DMS153 (cell line): ENCODE measurements at regions not wholly inside any gene's neighbourhood (a gene's known extent, or its start where the extent isn't known, plus 50 kb on each side); places are given as distances from the start of the nearest gene placed in this dataset.
A peak's percentile ranks its signal among the peaks of the same experiment; 100 is the strongest.

Experiments used
- DNase-seq: peaks from one replicate; lab custom pipeline; 2025; lab: John Stamatoyannopoulos, UW

DNA sequence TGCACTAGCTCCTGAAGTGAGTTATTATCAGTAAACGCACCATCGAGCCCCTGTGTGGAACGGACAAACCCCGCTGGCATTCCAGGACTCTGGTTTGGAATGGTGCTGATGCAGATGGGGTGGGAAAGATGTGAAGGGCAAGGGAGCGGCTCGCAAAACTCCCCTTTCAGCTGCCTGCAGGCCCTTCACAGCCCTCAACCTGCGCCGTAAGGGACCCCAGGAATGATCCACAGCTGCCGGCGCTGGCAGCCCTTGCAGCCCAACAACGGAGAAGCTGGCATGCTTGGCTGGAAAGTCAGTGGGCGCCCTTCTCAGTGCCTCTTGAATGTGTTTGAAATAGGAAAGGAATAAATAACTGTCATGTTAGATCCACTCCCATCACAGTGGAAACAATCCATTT, 1445.5 kb downstream of the BRD1 start:
- no peak for DNase-seq

- DNase-seq = no peak
Measured at GRCh38 chr22:48380016-48380665, 1447.5 kb downstream of the BRD1 start.

DNA sequence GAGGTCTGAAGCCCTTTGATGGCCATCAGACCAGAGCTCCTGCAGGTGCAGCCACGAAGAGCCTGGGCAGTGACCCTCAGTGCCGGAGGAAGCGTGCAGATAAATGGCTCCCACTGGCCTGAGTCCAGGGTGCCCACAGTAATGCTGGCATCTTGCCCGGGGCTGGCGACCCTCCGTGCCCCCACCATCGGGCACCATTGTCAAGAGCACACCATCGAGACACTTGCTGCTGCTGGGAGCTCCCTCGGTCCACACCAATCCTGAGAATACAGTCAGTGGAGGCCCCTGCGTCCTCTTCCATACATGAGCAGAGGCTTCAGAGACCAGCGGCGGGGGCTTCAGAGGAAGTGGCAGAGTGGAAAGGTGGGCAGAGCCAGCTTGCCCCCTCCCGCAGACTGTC, 1448.3 kb downstream of the BRD1 start:
- no peak for DNase-seq

- no peak for DNase-seq
Measured at GRCh38 chr22:48378673-48379072, 1449.0 kb downstream of the BRD1 start.

GRCh38 chr22:48376936-48377712, 1450.5 kb downstream of the BRD1 start:
- DNase-seq = no peak

GRCh38 chr22:48376428-48376827, 1451.2 kb downstream of the BRD1 start:
- DNase-seq = no peak

- DNase-seq = no peak
Measured at GRCh38 chr22:48373626-48374173, 1454.0 kb downstream of the BRD1 start.

DNA sequence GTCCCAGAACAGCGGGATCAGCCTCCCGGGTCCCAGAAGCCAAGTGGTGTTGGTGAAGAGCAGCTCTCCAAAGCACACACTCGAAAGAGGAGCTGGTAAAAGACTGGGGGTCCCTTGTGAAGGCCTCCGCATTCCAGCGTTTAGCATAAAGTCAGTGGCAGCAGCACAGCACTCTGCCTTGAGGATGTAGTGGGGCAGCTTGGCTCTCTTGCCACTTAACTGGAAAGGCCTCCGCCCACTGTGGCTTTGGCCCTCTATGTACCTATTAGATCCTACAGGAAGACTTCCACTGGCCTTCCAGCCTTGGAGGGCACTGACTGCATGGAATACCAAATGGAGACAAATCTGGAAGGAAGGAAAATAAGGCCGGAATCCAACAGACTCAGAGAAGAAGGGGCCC, 1455.3 kb downstream of the BRD1 start:
- no peak for DNase-seq

DNA sequence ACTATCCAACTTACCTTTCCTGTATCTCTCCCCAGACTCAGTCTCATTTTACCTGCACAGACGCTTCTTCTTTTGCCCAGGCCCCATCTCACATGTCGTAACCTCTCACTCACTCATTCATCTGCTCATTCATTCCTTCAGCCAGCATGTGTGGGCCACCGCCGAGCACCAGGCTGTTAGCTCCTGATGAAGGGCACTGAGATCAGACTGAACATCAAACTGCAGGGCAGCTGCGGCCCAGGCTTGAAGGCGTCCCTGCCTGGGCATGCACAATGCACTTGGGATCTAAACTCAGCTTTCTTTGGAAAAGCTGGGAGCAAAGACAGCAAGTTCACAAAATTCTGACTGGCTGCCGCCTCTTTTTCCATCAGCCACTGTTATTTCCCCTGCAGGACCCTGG, 1456.3 kb downstream of the BRD1 start:
- DNase-seq = no peak

- DNase-seq = no peak
Measured at GRCh38 chr22:48370508-48371325, 1457.0 kb downstream of the BRD1 start.

GRCh38 chr22:48369789-48370507, 1457.7 kb downstream of the BRD1 start:
- peak; percentile 16 for DNase-seq

DNA sequence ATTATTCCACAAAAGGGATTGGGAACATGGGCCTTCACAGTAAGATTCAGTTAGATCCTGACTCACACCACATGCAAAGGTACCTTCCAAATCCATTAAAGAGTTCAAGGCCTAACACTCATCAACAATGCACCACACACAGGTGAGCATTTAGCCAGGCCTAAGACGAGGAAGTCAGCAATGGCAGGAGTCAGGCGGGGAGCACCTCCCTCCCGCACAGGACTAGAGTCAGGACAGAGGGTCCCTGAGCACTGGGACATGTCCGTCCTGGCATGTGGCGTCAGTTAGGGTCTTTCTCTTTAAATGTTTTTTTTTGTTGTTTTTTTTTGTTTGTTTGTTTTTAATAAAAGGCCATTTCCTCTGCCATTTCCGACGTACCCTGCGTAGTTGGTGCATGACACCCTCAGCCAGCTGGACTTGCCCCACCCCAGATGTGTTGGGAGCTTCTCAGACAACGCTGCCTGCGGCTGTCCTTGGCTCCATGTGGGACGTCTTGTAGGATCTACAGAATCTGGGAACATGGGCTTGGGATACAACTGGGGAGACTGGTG, 1458.6 kb downstream of the BRD1 start:
- no peak for DNase-seq

GRCh38 chr22:48367731-48368130, 1459.9 kb downstream of the BRD1 start:
- DNase-seq = no peak

GRCh38 chr22:48366591-48366990, 1461.1 kb downstream of the BRD1 start:
- no peak for DNase-seq

DNA sequence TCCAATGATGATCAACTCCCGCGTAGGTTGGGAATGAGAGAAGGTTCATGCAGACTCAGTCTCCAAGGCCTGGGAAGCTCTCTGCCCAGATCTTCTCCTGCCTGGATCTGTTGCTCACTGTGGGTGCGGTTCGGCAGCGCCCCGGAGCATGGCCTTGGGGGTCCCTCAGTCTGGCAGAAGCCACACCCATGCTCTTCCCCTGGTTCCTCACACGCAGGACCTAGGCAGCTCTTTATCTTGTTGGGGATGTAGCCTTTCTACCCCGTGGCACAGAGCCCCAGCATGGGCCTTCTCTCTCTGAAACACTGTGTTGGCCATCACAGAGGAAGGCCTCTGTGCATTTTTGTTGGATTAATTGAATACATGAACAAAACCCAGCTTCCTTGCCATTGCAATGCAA, 1461.6 kb downstream of the BRD1 start:
- no peak for DNase-seq

GRCh38 chr22:48365386-48365785, 1462.3 kb downstream of the BRD1 start:
- DNase-seq = no peak

- no peak for DNase-seq
Measured at GRCh38 chr22:48362721-48363404, 1464.8 kb downstream of the BRD1 start.

GRCh38 chr22:48361099-48361639, 1466.5 kb downstream of the BRD1 start:
- no peak for DNase-seq

GRCh38 chr22:48359613-48359965, 1468.1 kb downstream of the BRD1 start:
- DNase-seq = no peak

DNA sequence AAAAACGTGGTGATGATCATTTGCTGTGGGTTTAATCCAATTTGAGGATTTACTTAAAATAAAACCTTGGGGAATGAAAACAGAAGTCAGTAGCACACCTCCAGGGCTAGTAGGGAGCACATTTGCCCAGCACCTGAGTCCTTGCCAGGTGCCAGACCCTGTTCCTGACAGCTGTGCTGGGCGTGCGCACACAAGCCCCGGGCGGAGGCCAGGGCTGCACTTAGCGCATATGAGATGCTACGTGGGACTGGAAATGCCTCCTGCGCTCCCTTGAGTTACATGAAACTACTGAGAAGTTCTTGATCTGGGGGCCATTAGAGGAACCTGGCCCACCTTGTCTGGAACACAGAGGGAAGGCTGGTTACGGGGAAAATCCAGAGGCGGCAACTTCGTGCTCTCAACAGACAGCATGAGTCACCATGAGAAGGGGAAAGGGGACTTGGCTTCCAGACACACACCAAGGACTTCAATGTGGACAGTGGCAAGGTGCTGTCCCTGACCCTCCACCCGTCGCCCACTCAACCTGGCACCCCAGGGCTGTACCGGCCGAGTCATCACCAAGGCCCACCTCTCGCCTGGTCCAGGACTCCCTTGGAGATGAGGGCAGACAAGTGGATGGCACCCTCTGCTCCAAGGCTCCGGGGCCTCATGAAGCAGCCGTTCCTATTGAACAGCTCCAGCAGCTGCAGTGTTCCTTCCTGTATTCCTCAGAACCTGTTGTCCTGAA, 1468.6 kb downstream of the BRD1 start:
- DNase-seq = no peak
